Renal pelvis (tissue), 1 donor: ENCODE measurements at regions not wholly inside any gene's neighbourhood (a gene's known extent, or its start where the extent isn't known, plus 50 kb on each side); places are given as distances from the start of the nearest gene placed in this dataset.

Source experiments
- DNase-seq: peaks from one replicate; pipeline ENCODE4 v3.0.0-alpha.2; 2013

GRCh38 chr12:102781117-102781516, 135.9 kb downstream of the PAH start:
- DNase-seq: no peak

- no peak for DNase-seq
Measured at GRCh38 chr12:102776041-102776440, 141.0 kb downstream of the PAH start.

GRCh38 chr12:102769323-102769916, 147.6 kb downstream of the PAH start:
- DNase-seq: peak; percentile 76

GRCh38 chr12:102766961-102767360, 150.1 kb downstream of the PAH start:
- DNase-seq: no peak

GRCh38 chr12:102765736-102766135, 151.3 kb downstream of the PAH start:
- no peak for DNase-seq

GRCh38 chr12:102763471-102763870, 153.6 kb downstream of the PAH start:
- DNase-seq: no peak

GRCh38 chr12:102763061-102763460, 154.0 kb downstream of the PAH start:
- no peak for DNase-seq

GRCh38 chr12:102760322-102760721, 156.7 kb downstream of the PAH start:
- no peak for DNase-seq

- DNase-seq: no peak
Measured at GRCh38 chr12:102759466-102759865, 157.6 kb downstream of the PAH start.

- DNase-seq: no peak
Measured at GRCh38 chr12:102757882-102758226, 159.2 kb downstream of the PAH start.

GRCh38 chr12:102757154-102757881, 159.7 kb downstream of the PAH start:
- no peak for DNase-seq

- no peak for DNase-seq
Measured at GRCh38 chr12:102756530-102756929, 160.5 kb downstream of the PAH start.

GRCh38 chr12:102755266-102755665, 161.8 kb downstream of the PAH start:
- DNase-seq: no peak

GRCh38 chr12:102753802-102754201, 163.2 kb downstream of the PAH start:
- no peak for DNase-seq

- no peak for DNase-seq
Measured at GRCh38 chr12:102748704-102749103, 168.3 kb downstream of the PAH start.

- DNase-seq: no peak
Measured at GRCh38 chr12:102746963-102747362, 170.1 kb downstream of the PAH start.

GRCh38 chr12:102745971-102746600, 171.0 kb downstream of the PAH start:
- DNase-seq: no peak

GRCh38 chr12:102741196-102741595, 175.8 kb downstream of the PAH start:
- no peak for DNase-seq

GRCh38 chr12:102740141-102740955, 176.7 kb downstream of the PAH start:
- DNase-seq: peak; percentile 56

- DNase-seq: no peak
Measured at GRCh38 chr12:102736328-102736727, 180.7 kb downstream of the PAH start.

GRCh38 chr12:102735104-102735503, 181.9 kb downstream of the PAH start:
- no peak for DNase-seq

GRCh38 chr12:102730996-102731395, 186.0 kb downstream of the PAH start:
- DNase-seq: no peak
